Transverse colon (tissue), 4 donors: ENCODE measurements at regions not wholly inside any gene's neighbourhood (a gene's known extent, or its start where the extent isn't known, plus 50 kb on each side); places are given as distances from the start of the nearest gene placed in this dataset.
"Not testable (repeated sequence)": the region's sequence is repeated elsewhere in the genome, so short reads cannot be mapped to it uniquely, and the experiment has no call there.

Source experiments
- CTCF ChIP-seq, 5 experiments: fragments of 200-600 bp in 3 of 5; fragments of 450-650 bp in 2 of 5; sonication (generic) in 3 of 5; IDR thresholded peaks; 1 replicate in 2 of 5; 2 replicates in 3 of 5; pipeline ENCODE4 v1.5.1; 2016 to 2017; ENCODE audit warnings: antibody characterized with exemption in 5 of 5, inconsistent platforms in 3 of 5, mild to moderate bottlenecking in 2 of 5, moderate library complexity in 1 of 5
- EP300 ChIP-seq: sonication (generic); formaldehyde crosslinking; IDR thresholded peaks from one replicate; pipeline ENCODE4 v1.6.1; 2017; ENCODE audit warnings: antibody characterized with exemption, low read depth
- POLR2A ChIP-seq: fragments of 450-650 bp; IDR thresholded peaks from one replicate; pipeline ENCODE4 v1.6.1; 2016; ENCODE audit warnings: antibody characterized with exemption, mild to moderate bottlenecking, moderate library complexity
- POLR2AphosphoS5 ChIP-seq, 3 donors: sonication (generic); formaldehyde crosslinking; IDR thresholded peaks; one replicate each; pipeline ENCODE4 v1.6.1; 2016; ENCODE audit warnings: antibody characterized with exemption in 3 of 3

DNA sequence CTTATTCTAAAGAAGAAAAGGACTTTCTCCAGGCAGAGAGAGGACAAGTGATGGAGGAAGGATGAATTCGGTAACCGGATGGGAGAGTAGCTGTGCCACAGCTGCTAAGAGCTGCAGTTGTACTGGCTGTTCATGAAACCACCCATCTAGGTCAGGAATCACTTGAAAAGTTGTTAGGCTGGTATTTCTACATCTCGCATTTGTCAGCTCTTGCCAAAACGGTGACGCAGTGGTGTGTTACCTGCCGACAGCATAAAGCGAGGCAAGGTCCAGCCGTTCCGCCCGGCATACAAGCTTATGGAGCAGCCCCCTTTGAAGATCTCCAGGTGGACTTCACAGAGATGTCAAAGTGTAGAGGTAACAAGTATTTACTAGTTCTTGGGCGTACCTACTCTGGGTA is 87.3 kb upstream of the DEFB108B start:
- TF ChIP-seq CTCF (IDR thresholded peaks at IDR 0.05); EP300: not testable (repeated sequence)
- TF ChIP-seq POLR2A (peak; percentile 56), POLR2AphosphoS5 (IDR thresholded peaks at IDR 0.05) (peak in 2 of 3 donors; percentile 50 to 67)
